A549 (cell line): ENCODE measurements at regions not wholly inside any gene's neighbourhood (a gene's known extent, or its start where the extent isn't known, plus 50 kb on each side); places are given as distances from the start of the nearest gene placed in this dataset.

Source experiments
- ATAC-seq, 2 experiments: fragments of 200-7000 bp in 1 of 2; fragments of >200 bp in 1 of 2; cut with Nextera tagmentation in 1 of 2; cut with Tn5 transposase in 1 of 2; 3 replicates each; pipeline versions ENCODE4 v1.8.0 to v1.9.1; 2018 to 2020; ENCODE audit warnings: mild to moderate bottlenecking in 1 of 2, moderate library complexity in 1 of 2
- CTCF ChIA-PET: fragments of 300-600 bp; sonication (Branson Sonifier 250); formaldehyde crosslinking; extraction: SDS; loops from one replicate; lab custom pipeline; 2021; ENCODE audit warnings: antibody characterized with exemption, inconsistent platforms; lab: Yijun Ruan, JAX
- POLR2A ChIA-PET: fragments of 350-600 bp; formaldehyde crosslinking; extraction: SDS; loops from one replicate; lab custom pipeline; 2021; ENCODE audit warnings: antibody characterized with exemption, inconsistent platforms; lab: Yijun Ruan, JAX
- DNase-seq, 2 experiments: peaks; one replicate each; pipeline versions ENCODE4 v3.0.0 to v3.0.0-alpha.2; 2011 to 2016; ENCODE audit warnings: low read depth in 1 of 2, low spot score in 1 of 2
- FAIRE-seq: peaks from 2 replicates; lab custom pipeline; 2011; peaks lifted over from hg19 to GRCh38; lab: Jason Lieb, UNC
- H3K27ac ChIP-seq, 2 experiments: fragments of >200 bp; sonication (Bioruptor Twin); formaldehyde crosslinking; 3 replicates each; pipeline ENCODE4 v1.5.1; 2016 to 2017
- H3K4me1 ChIP-seq: fragments of >200 bp; sonication (Bioruptor Twin); formaldehyde crosslinking; 3 replicates; pipeline ENCODE4 v1.6.1; 2016
- H3K4me2 ChIP-seq: fragments of >200 bp; sonication (Bioruptor Twin); formaldehyde crosslinking; 3 replicates; pipeline ENCODE4 v1.6.1; 2016
- H3K4me3 ChIP-seq: fragments of >200 bp; sonication (Bioruptor Twin); formaldehyde crosslinking; 3 replicates; pipeline ENCODE4 v1.5.1; 2016
- H3K9me3 ChIP-seq: fragments of >200 bp; sonication (Bioruptor Twin); formaldehyde crosslinking; 3 replicates; pipeline ENCODE4 v1.6.1; 2016
- BCL3 ChIP-seq: fragments of >200 bp; sonication (Bioruptor Twin); formaldehyde crosslinking; IDR thresholded peaks from 3 replicates; pipeline ENCODE4 v1.6.1; 2016
- FOSB ChIP-seq: fragments of 250-450 bp; sonication (Bioruptor Pico); IDR thresholded peaks from 2 replicates; pipeline ENCODE4 v1.5.0; 2020; ENCODE audit warnings: mild to moderate bottlenecking, moderate library complexity
- GATA3 ChIP-seq: IDR thresholded peaks from 2 replicates; pipeline ENCODE4 v1.6.1; 2012; ENCODE audit warnings: borderline replicate concordance
- HEYL ChIP-seq: fragments of 250-450 bp; sonication (Bioruptor Pico); IDR thresholded peaks from 2 replicates; pipeline ENCODE4 v1.8.0; 2021; ENCODE audit warnings: mild to moderate bottlenecking, moderate library complexity
- HOXA7 ChIP-seq: fragments of 250-450 bp; sonication (Bioruptor Pico); IDR thresholded peaks from 2 replicates; pipeline ENCODE4 v1.5.0; 2020; ENCODE audit warnings: mild to moderate bottlenecking, moderate library complexity
- JUN ChIP-seq, 2 experiments: fragments of >200 bp; sonication (Bioruptor Twin); formaldehyde crosslinking; IDR thresholded peaks; 2 replicates in 1 of 2; 3 replicates in 1 of 2; pipeline ENCODE4 v1.6.1; 2016 to 2017
- KDM5A ChIP-seq: fragments of 200-600 bp; sonication (generic); IDR thresholded peaks from 2 replicates; pipeline ENCODE4 v1.6.1; 2016; ENCODE audit warnings: antibody characterized with exemption, mild to moderate bottlenecking
- MAFK ChIP-seq: fragments of 450-650 bp; IDR thresholded peaks from 2 replicates; pipeline ENCODE4 v1.6.1; 2014; ENCODE audit not compliant: partially characterized antibody
- MAZ ChIP-seq: fragments of 150-350 bp; IDR thresholded peaks from 2 replicates; pipeline ENCODE4 v1.6.1; 2014; ENCODE audit warnings: antibody characterized with exemption, low read depth, low read length, borderline replicate concordance
- MYC ChIP-seq: IDR thresholded peaks from 2 replicates; pipeline ENCODE4 v1.6.1; 2012; ENCODE audit warnings: mild to moderate bottlenecking, inconsistent platforms, low read length, improper control_type of control experiment, borderline replicate concordance
- NR3C1 ChIP-seq: fragments of >200 bp; sonication (Bioruptor Twin); formaldehyde crosslinking; IDR thresholded peaks from 3 replicates; pipeline ENCODE4 v1.6.1; 2017
- POLR2A ChIP-seq: IDR thresholded peaks from 2 replicates; pipeline ENCODE4 v1.6.1; 2012; ENCODE audit warnings: mild to moderate bottlenecking, low read length
- POLR2AphosphoS2 ChIP-seq: conservative IDR thresholded peaks from 2 replicates; pipeline ENCODE4 v1.6.1; 2012; ENCODE audit warnings: low read length, improper control_type of control experiment, inconsistent platforms
- RARB ChIP-seq: fragments of 250-450 bp; sonication (Bioruptor Pico); IDR thresholded peaks from 2 replicates; pipeline ENCODE4 v1.8.0; 2021; ENCODE audit warnings: mild to moderate bottlenecking, moderate library complexity
- RCOR1 ChIP-seq: fragments of 150-350 bp; IDR thresholded peaks from 2 replicates; pipeline ENCODE4 v1.6.1; 2014; ENCODE audit warnings: antibody characterized with exemption, low read length, low read depth
- REST ChIP-seq: fragments of 200-600 bp; sonication (generic); IDR thresholded peaks from 2 replicates; pipeline ENCODE4 v1.6.1; 2016; ENCODE audit warnings: antibody characterized with exemption, mild to moderate bottlenecking, moderate library complexity
- RFX5 ChIP-seq: fragments of 450-650 bp; IDR thresholded peaks from 2 replicates; pipeline ENCODE4 v1.7.1; 2014; ENCODE audit warnings: antibody characterized with exemption, mild to moderate bottlenecking, moderate library complexity
- SMC3 ChIP-seq: fragments of >200 bp; sonication (Bioruptor Twin); formaldehyde crosslinking; IDR thresholded peaks from 3 replicates; pipeline ENCODE4 v1.6.1; 2018; ENCODE audit warnings: inconsistent platforms
- SREBF2 ChIP-seq: fragments of 450-650 bp; IDR thresholded peaks from 2 replicates; pipeline ENCODE4 v1.6.1; 2014; ENCODE audit warnings: mild to moderate bottlenecking, moderate library complexity
- TFCP2L1 ChIP-seq: fragments of 250-450 bp; sonication (Bioruptor Pico); IDR thresholded peaks from 2 replicates; pipeline ENCODE4 v1.5.0; 2021; ENCODE audit warnings: mild to moderate bottlenecking
- ZFP36 ChIP-seq: fragments of 450-650 bp; IDR thresholded peaks from 2 replicates; pipeline ENCODE4 v1.6.1; 2014; ENCODE audit warnings: borderline replicate concordance; ENCODE audit not compliant: partially characterized antibody
- ZNF302 ChIP-seq: fragments of 250-450 bp; sonication (Bioruptor Pico); IDR thresholded peaks from 2 replicates; pipeline ENCODE4 v1.9.0; 2021; ENCODE audit warnings: inconsistent platforms, mild to moderate bottlenecking, moderate library complexity
- WGBS: methylation state at CpG from one replicate; pipeline ENCODE4 v1.1.6; 2017; ENCODE audit errors: missing lambda C conversion rate; 5-methylcytosine and 5-hydroxymethylcytosine counted together

GRCh38 chr1:8251635-8252034 is 66.3 kb upstream of the SLC45A1 start:
- WGBS: 76% methylated on average over 9 of the region's 9 CpGs
- no peak for DNase-seq
- no peaks in the 10 kb centered on the region for H3K9me3 ChIP-seq
- ATAC-seq: no peak
- no peak for FAIRE-seq
- H3K4me3 ChIP-seq: no peak overlapping the region
- POLR2A ChIA-PET: no interaction called here
- H3K27ac ChIP-seq: no peak overlapping the region; a peak in 1 of 6 replicates
- H3K4me1 ChIP-seq: peaks cover 7% of the 10 kb centered on the region; the same call in 1 of the 3 replicates
- CTCF ChIA-PET: no interaction called here
- TF ChIP-seq MAZ: no peak
- no peak overlapping the region for H3K4me2 ChIP-seq

- TF ChIP-seq RARB (CRISPR knock-in tag) (no peak), HEYL (no peak), KDM5A (no peak), ZFP36 (no peak), POLR2A (no peak), TFCP2L1 (CRISPR knock-in tag) (no peak), BCL3 (no peak), GATA3 (no peak), RCOR1 (no peak), SREBF2 (no peak)
- TF ChIP-seq, all 56 proteins: peak for 0
- Histone ChIP-seq H3K9me3 (no peaks in the 10 kb centered on the region), H3K27ac (no peak overlapping the region; a peak in 1 of 6 replicates), H3K4me3 (no peak overlapping the region), H3K4me1 (peaks cover 7% of the 10 kb centered on the region; the same call in 1 of the 3 replicates), H3K4me2 (no peak overlapping the region)
- FAIRE-seq (no peak), DNase-seq (no peak), ATAC-seq (no peak)
- ChIA-PET POLR2A (no interaction called here), CTCF (no interaction called here)
- WGBS: 90% methylated on average over 4 of the region's 4 CpGs
Observed at GRCh38 chr1:8249838-8250237, 68.1 kb upstream of the SLC45A1 start.

GRCh38 chr1:8247811-8248436 is 70.0 kb upstream of the SLC45A1 start:
- Histone ChIP-seq H3K9me3 (no peaks in the 10 kb centered on the region), H3K4me1 (peaks cover 7% of the 10 kb centered on the region; the same call in 1 of the 3 replicates), H3K4me2 (no peak overlapping the region), H3K27ac (peak overlapping the region; percentile 41 to 42; a peak in 3 of 6 replicates), H3K4me3 (no peak overlapping the region)
- ChIA-PET POLR2A (no interaction called here), CTCF (interaction anchor here (0.8 to 0.9 kb wide), 2 partner anchors 67 to 273 kb away, joined by 3 read pairs; no protein-coding TSS in a partner anchor)
- DNase-seq (no peak), ATAC-seq (no peak), FAIRE-seq (no peak)
- TF ChIP-seq SMC3: no peak
- no peak for TF ChIP-seq ZNF302
- no peak for TF ChIP-seq NR3C1
- TF ChIP-seq HOXA7 (CRISPR knock-in tag): no peak
- no peak for TF ChIP-seq FOSB
- TF ChIP-seq RFX5: no peak
- TF ChIP-seq MYC: no peak
- TF ChIP-seq POLR2AphosphoS2: no peak
- TF ChIP-seq REST: no peak
- TF ChIP-seq MAFK: no peak
- no peak for TF ChIP-seq JUN (IDR thresholded peaks at IDR 0.05)
- 87% methylated on average over 10 of the region's 10 CpGs for WGBS
